MCF 10A (cell line): ENCODE measurements at regions not wholly inside any gene's neighbourhood (a gene's known extent, or its start where the extent isn't known, plus 50 kb on each side); places are given as distances from the start of the nearest gene placed in this dataset.
A peak's percentile ranks its signal among the peaks of the same experiment; 100 is the strongest.

ENCODE experiments used
- BruUV-seq: library from RNA; stranded (reverse); fragments of 400-500 nt; replicated peaks from 2 replicates; lab custom pipeline; 2021; lab: Mats Ljungman, UMichigan
- CTCF ChIA-PET: fragments of 300-600 bp; sonication (Branson Sonifier 250); formaldehyde crosslinking; extraction: SDS; loops from one replicate; lab custom pipeline; 2021; ENCODE audit warnings: antibody characterized with exemption, inconsistent platforms; lab: Yijun Ruan, JAX
- POLR2A ChIA-PET: fragments of 300-600, 350-650 bp; sonication (Branson Sonifier 250); formaldehyde crosslinking; extraction: SDS; loops from one replicate; lab custom pipeline; 2020; ENCODE audit warnings: antibody characterized with exemption, inconsistent platforms; lab: Yijun Ruan, JAX
- DNase-seq: peaks from one replicate; pipeline ENCODE4 v3.0.0-alpha.2; 2018; ENCODE audit not compliant: unreplicated experiment
- H3K27ac Mint-ChIP-seq: one replicate; pipeline ENCODE4 v1.8.0; 2022; ENCODE audit warnings: mild to moderate bottlenecking, low read depth, mixed read lengths; ENCODE audit not compliant: unreplicated experiment
- H3K27me3 Mint-ChIP-seq: one replicate; pipeline ENCODE4 v1.8.0; 2022; ENCODE audit warnings: mixed read lengths; ENCODE audit not compliant: insufficient read depth, unreplicated experiment
- H3K36me3 Mint-ChIP-seq: one replicate; pipeline ENCODE4 v1.8.0; 2022; ENCODE audit warnings: mild to moderate bottlenecking, moderate library complexity, mixed read lengths; ENCODE audit not compliant: insufficient read depth, unreplicated experiment
- H3K4me1 Mint-ChIP-seq: one replicate; pipeline ENCODE4 v1.8.0; 2022; ENCODE audit warnings: mixed read lengths; ENCODE audit not compliant: insufficient read depth, unreplicated experiment
- H3K4me3 Mint-ChIP-seq: one replicate; pipeline ENCODE4 v1.8.0; 2022; ENCODE audit warnings: mild to moderate bottlenecking, moderate library complexity, mixed read lengths; ENCODE audit not compliant: unreplicated experiment
- H3K9me3 Mint-ChIP-seq: one replicate; pipeline ENCODE4 v1.8.0; 2022; ENCODE audit warnings: mixed read lengths; ENCODE audit not compliant: unreplicated experiment
- CTCF ChIP-seq: fragments of 200-600 bp; IDR thresholded peaks from one replicate; pipeline ENCODE4 v1.8.0; 2022; ENCODE audit warnings: antibody characterized with exemption, mild to moderate bottlenecking; ENCODE audit not compliant: unreplicated experiment
- intact Hi-C: fragments of 100-400 bp; cut with micrococcal nuclease; formaldehyde crosslinking; loops from 2 replicates; pipeline ENCODE4 v1.14.1; 2022

GRCh38 chr4:96099031-96099430 is 259.1 kb downstream of the PDHA2 start:
- POLR2A ChIA-PET = no interaction called here
- Mint-ChIP-seq H3K9me3 (peaks cover 13% of the 10 kb centered on the region), H3K36me3 (no peaks in the 10 kb centered on the region), H3K4me3 (no peak overlapping the region), H3K4me1 (peaks cover 23% of the 10 kb centered on the region), H3K27ac (no peak overlapping the region), H3K27me3 (no peaks in the 10 kb centered on the region)
- CTCF ChIA-PET = no interaction called here
- DNase-seq = no peak
- no TSS peak for BruUV-seq
- intact Hi-C loops = no loop called here
- TF ChIP-seq CTCF = no peak

GRCh38 chr4:96102541-96103026 is 262.7 kb downstream of the PDHA2 start:
- H3K36me3 Mint-ChIP-seq = no peaks in the 10 kb centered on the region
- H3K4me3 Mint-ChIP-seq = no peak overlapping the region
- BruUV-seq = no TSS peak
- no peak for TF ChIP-seq CTCF
- peak overlapping the region; percentile 95 for H3K27ac Mint-ChIP-seq
- DNase-seq = peak; percentile 60
- H3K4me1 Mint-ChIP-seq = peaks cover 17% of the 10 kb centered on the region
- ChIA-PET CTCF (no interaction called here), POLR2A (interaction anchor here (0.7 kb wide), 1 partner anchor 16 kb away, joined by 3 read pairs; no protein-coding TSS in a partner anchor)
- no peaks in the 10 kb centered on the region for H3K27me3 Mint-ChIP-seq
- intact Hi-C loops = no loop called here
- H3K9me3 Mint-ChIP-seq = peaks cover 13% of the 10 kb centered on the region

- H3K4me3 Mint-ChIP-seq = no peak overlapping the region
- CTCF ChIA-PET = no interaction called here
- POLR2A ChIA-PET = no interaction called here
- H3K27ac Mint-ChIP-seq = peak overlapping the region; percentile 95
- H3K27me3 Mint-ChIP-seq = no peaks in the 10 kb centered on the region
- peaks cover 13% of the 10 kb centered on the region for H3K9me3 Mint-ChIP-seq
- DNase-seq = peak; percentile 0
- no peak for TF ChIP-seq CTCF
- no TSS peak for BruUV-seq
- no peaks in the 10 kb centered on the region for H3K36me3 Mint-ChIP-seq
- H3K4me1 Mint-ChIP-seq = peaks cover 17% of the 10 kb centered on the region
- intact Hi-C loops = no loop called here
Measured at GRCh38 chr4:96103086-96103485, 263.2 kb downstream of the PDHA2 start.

GRCh38 chr4:96108146-96108545 is 268.3 kb downstream of the PDHA2 start:
- ChIA-PET POLR2A (no interaction called here), CTCF (interaction anchor here (0.6 kb wide), 2 partner anchors 593 to 814 kb away, joined by 3 read pairs; no protein-coding TSS in a partner anchor)
- Mint-ChIP-seq H3K4me1 (peaks cover 7% of the 10 kb centered on the region), H3K27ac (no peak overlapping the region), H3K36me3 (no peaks in the 10 kb centered on the region), H3K27me3 (no peaks in the 10 kb centered on the region), H3K9me3 (peaks cover 7% of the 10 kb centered on the region), H3K4me3 (no peak overlapping the region)
- DNase-seq = no peak
- TF ChIP-seq CTCF = no peak
- BruUV-seq = no TSS peak
- intact Hi-C loops = no loop called here
